22Rv1 (cell line): ENCODE measurements at regions not wholly inside any gene's neighbourhood (a gene's known extent, or its start where the extent isn't known, plus 50 kb on each side); places are given as distances from the start of the nearest gene placed in this dataset.

ENCODE experiments used
- H3K27ac ChIP-seq: fragments of 450-650 bp; 2 replicates; pipeline ENCODE4 v1.5.1; 2017
- CTCF ChIP-seq: fragments of 450-650 bp; IDR thresholded peaks from 2 replicates; pipeline ENCODE4 v1.5.1; 2017; ENCODE audit warnings: mild to moderate bottlenecking
- ZFX ChIP-seq: fragments of 450-650 bp; IDR thresholded peaks from 2 replicates; pipeline ENCODE4 v1.6.1; 2017; ENCODE audit warnings: antibody characterized with exemption, borderline replicate concordance

GRCh38 chr12:92226071-92226661, 80.5 kb upstream of the BTG1 start:
- TF ChIP-seq ZFX (no peak), CTCF (no peak)
- H3K27ac ChIP-seq: no peak overlapping the region

DNA sequence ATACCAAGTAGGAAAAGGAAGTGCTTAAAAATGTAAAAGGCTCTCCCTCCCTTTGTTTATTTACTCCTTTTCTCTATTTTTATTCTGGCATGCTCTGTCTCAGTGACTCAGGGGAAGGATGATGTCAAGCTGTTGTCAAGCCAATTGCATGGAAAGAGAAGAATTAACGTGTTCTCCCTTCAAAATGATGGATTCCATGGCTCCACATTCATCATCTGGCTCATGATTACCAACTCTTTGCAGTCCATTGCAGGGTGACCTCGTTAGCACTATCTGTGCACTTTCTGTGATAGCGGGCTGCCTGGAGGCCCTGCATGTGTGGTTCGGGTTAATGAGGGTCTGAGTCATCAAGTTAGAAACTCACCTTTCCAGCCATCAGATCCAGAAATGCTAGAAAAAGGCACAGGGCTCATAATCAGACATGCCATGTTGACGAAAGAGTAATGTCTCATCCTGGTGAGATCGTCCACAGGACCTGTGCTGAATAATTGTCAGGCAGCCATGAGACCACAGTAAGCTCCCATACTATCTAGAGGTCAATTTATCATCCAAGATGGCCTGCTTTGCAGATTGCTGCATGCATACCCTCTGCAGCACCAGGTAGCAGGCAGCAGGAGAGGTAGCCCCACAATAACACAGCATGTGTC, 79.2 kb upstream of the BTG1 start:
- TF ChIP-seq CTCF: no peak
- no peak for TF ChIP-seq ZFX

DNA sequence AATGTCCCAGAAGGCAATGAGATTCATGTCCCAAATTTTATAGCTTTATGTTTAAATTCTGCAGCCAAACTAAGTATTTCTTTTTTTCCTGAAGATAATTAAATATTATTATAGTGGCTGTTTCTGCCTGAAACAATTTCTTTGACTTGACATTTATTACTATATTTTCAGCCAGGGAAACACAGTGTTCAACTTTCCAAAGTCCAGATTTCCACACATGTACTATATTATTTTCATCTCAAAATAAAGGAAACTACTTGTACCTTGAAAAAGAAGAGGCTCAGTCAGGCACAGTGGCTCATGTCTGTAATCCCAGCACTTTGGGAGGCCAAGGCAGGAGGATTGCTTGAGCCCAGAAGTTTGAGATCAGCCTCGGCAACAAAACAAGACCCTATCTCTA, 77.8 kb upstream of the BTG1 start:
- no peak for TF ChIP-seq ZFX
- TF ChIP-seq CTCF: no peak
- no peak overlapping the region for H3K27ac ChIP-seq

More for the DNA sequence above, 79.2 kb upstream of the BTG1 start:
- H3K27ac ChIP-seq: no peak overlapping the region

- TF ChIP-seq ZFX: no peak
- H3K27ac ChIP-seq: no peak overlapping the region
Measured at GRCh38 chr12:92221656-92222315, 76.1 kb upstream of the BTG1 start.

DNA sequence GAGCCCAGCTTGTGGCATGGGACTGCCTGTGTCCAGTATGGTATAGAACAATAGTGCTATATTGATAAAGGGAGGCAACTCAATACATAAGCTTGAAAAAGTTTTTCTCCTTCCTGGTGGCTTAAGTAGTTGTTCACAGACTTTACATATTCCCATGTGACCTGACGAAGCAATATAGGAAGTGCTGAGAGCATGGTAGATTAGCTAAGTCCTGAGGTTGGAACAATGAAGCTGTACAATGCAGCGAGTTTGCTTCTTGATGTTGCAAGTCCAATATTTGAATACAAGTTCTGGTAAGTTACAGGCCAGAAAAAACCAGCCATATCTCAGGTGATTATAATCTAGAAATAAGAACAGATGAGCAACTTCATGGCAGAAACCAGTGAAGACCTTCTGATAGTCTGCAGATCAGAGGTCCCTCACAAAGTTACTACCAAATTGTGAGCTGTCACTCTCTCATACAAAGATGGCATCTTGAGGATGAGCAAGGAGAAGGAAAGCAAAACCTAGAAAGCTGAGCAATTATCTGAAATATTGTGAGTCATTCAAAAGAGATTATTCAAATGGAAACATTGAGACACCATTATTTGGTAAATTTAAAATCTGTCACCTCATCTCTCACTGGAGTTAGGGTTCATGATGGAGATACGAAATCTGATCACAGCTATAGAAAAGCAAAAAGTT, 72.9 kb upstream of the BTG1 start:
- no peak overlapping the region for H3K27ac ChIP-seq
- TF ChIP-seq ZFX: no peak
- TF ChIP-seq CTCF: no peak

GRCh38 chr12:92216092-92216491, 70.4 kb upstream of the BTG1 start:
- H3K27ac ChIP-seq: no peak overlapping the region
- TF ChIP-seq ZFX (no peak), CTCF (no peak)

GRCh38 chr12:92215358-92215757, 69.7 kb upstream of the BTG1 start:
- TF ChIP-seq ZFX: no peak
- TF ChIP-seq CTCF: no peak
- H3K27ac ChIP-seq: no peak overlapping the region
